ENCODE measurements at regions not wholly inside any gene's neighbourhood (a gene's known extent, or its start where the extent isn't known, plus 50 kb on each side); places are given as distances from the start of the nearest gene placed in this dataset.

- TF ChIP-seq CTCF (optimal IDR thresholded peaks at IDR 0.05 in 1 of 3, IDR thresholded peaks at IDR 0.05 in 1 of 3, conservative IDR thresholded peaks at IDR 0.05 in 1 of 3; ENCODE audit: extremely low read depth in 1 of 3, insufficient read depth in 2 of 3, low read length in 3 of 3) = no peak
- TF ChIP-seq EZH2 (IDR thresholded peaks at IDR 0.05; ENCODE audit: low read length) = no peak
These were observed 56.8 kb upstream of the LCTL start for GRCh38 chr15:66622591-66623022.
